ENCODE measurements at regions not wholly inside any gene's neighbourhood (a gene's known extent, or its start where the extent isn't known, plus 50 kb on each side); places are given as distances from the start of the nearest gene placed in this dataset.

GRCh38 chr2:150046211-150046610, 441.3 kb downstream of the RND3 start:
- intact Hi-C loops (cut with micrococcal nuclease), result no loop called here
- DNase-seq (ENCODE audit: low read depth, low spot score) (peak; percentile 16), FAIRE-seq (no peak)
- Histone ChIP-seq H3K9ac (replicated peaks; ENCODE audit: extremely low read depth, insufficient read depth, low read length) (no peak overlapping the region), H2AFZ (ENCODE audit: low read depth, low read length) (peak overlapping the region; percentile 41), H3K9me3 (replicated peaks; ENCODE audit: control insufficient read depth, insufficient read depth, low read length) (no peaks in the 10 kb centered on the region), H3K4me1 (ENCODE audit: control insufficient read depth, extremely low read depth, insufficient read depth, low read length) (no peaks in the 10 kb centered on the region), H3K79me2 (ENCODE audit: control insufficient read depth, insufficient read depth, low read length) (no peaks in the 10 kb centered on the region), H3K9me1 (replicated peaks; ENCODE audit: control insufficient read depth, extremely low read depth, insufficient read depth, low read length) (no peaks in the 10 kb centered on the region), H4K20me1 (replicated peaks; ENCODE audit: control insufficient read depth, extremely low read depth, insufficient read depth, low read length) (no peaks in the 10 kb centered on the region), H3K4me2 (ENCODE audit: insufficient read depth, low read length) (no peak overlapping the region), H3K4me3 (replicated peaks in 1 of 3; ENCODE audit: insufficient read depth in 1 of 3, low read depth in 1 of 3, low read length in 3 of 3) (no peak overlapping the region), H3K36me3 (ENCODE audit: control insufficient read depth in 2 of 2, extremely low read depth in 1 of 2, insufficient read depth in 2 of 2, low read length in 2 of 2) (no peaks in the 10 kb centered on the region), H3K27me3 (ENCODE audit: control insufficient read depth in 2 of 2, insufficient read depth in 2 of 2, low read length in 2 of 2) (no peaks in the 10 kb centered on the region), H3K27ac (ENCODE audit: insufficient read depth, low read depth, low read length) (no peak overlapping the region)
- CTCF ChIA-PET, result interaction anchor here (1.8 kb wide), 1 partner anchor 10 kb away, joined by 5 read pairs; no protein-coding TSS in a partner anchor
- dilution Hi-C loops (cut with MboI; ENCODE audit: extremely low pct_ligation_motif_present, low sequenced_read_pairs), result no loop called here
- BruUV-seq (replicated peaks), result no TSS peak
- POLR2A ChIA-PET, result no interaction called here
- no peak for TF ChIP-seq POLR2A (IDR thresholded peaks at IDR 0.05; ENCODE audit: low read depth, low read length)
- TF ChIP-seq, protein P1, sequence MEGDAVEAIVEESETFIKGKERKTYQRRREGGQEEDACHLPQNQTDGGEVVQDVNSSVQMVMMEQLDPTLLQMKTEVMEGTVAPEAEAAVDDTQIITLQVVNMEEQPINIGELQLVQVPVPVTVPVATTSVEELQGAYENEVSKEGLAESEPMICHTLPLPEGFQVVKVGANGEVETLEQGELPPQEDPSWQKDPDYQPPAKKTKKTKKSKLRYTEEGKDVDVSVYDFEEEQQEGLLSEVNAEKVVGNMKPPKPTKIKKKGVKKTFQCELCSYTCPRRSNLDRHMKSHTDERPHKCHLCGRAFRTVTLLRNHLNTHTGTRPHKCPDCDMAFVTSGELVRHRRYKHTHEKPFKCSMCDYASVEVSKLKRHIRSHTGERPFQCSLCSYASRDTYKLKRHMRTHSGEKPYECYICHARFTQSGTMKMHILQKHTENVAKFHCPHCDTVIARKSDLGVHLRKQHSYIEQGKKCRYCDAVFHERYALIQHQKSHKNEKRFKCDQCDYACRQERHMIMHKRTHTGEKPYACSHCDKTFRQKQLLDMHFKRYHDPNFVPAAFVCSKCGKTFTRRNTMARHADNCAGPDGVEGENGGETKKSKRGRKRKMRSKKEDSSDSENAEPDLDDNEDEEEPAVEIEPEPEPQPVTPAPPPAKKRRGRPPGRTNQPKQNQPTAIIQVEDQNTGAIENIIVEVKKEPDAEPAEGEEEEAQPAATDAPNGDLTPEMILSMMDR (IDR thresholded peaks at IDR 0.05; ENCODE audit: extremely low read depth in 1 of 2, insufficient read depth in 1 of 2, low read depth in 1 of 2, low read length in 2 of 2), result no peak
- no peak for TF ChIP-seq JUN (IDR thresholded peaks at IDR 0.05; ENCODE audit: borderline replicate concordance, insufficient read depth, insufficient read length, low read depth)
- TF ChIP-seq POLR2AphosphoS5 (IDR thresholded peaks at IDR 0.05; ENCODE audit: insufficient read depth, low read depth, low read length), result no peak
- TF ChIP-seq GATA2 (IDR thresholded peaks at IDR 0.05; ENCODE audit: insufficient read depth, insufficient read length, low read depth, low read length), result no peak
- TF ChIP-seq FOS (IDR thresholded peaks at IDR 0.05; ENCODE audit: borderline replicate concordance, insufficient read depth, low read length), result no peak
- TF ChIP-seq, protein P2, sequence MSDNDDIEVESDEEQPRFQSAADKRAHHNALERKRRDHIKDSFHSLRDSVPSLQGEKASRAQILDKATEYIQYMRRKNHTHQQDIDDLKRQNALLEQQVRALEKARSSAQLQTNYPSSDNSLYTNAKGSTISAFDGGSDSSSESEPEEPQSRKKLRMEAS (IDR thresholded peaks at IDR 0.05; ENCODE audit: insufficient read depth, insufficient read length), result no peak
- TF ChIP-seq MYC (IDR thresholded peaks at IDR 0.05; ENCODE audit: low read depth, low read length), result no peak
- TF ChIP-seq EZH2 (IDR thresholded peaks at IDR 0.05; ENCODE audit: borderline replicate concordance, low read depth, low read length, severe bottlenecking), result no peak
